ENCODE measurements at regions not wholly inside any gene's neighbourhood (a gene's known extent, or its start where the extent isn't known, plus 50 kb on each side); places are given as distances from the start of the nearest gene placed in this dataset.

GRCh38 chr5:167895899-167896659, 395.4 kb upstream of the WWC1 start:
- TF ChIP-seq CBFB (CRISPR knock-in tag; IDR thresholded peaks at IDR 0.05) (no peak), FUBP1 (CRISPR knock-in tag; IDR thresholded peaks at IDR 0.05; ENCODE audit: borderline replicate concordance) (no peak), CTCF (CRISPR knock-in tag; IDR thresholded peaks at IDR 0.05) (no peak), ZNF703 (CRISPR knock-in tag; IDR thresholded peaks at IDR 0.05; ENCODE audit: borderline replicate concordance) (no peak), MAFF (IDR thresholded peaks at IDR 0.05; ENCODE audit: low read depth, low read length) (no peak), NFIB (CRISPR knock-in tag; IDR thresholded peaks at IDR 0.05; ENCODE audit: borderline replicate concordance) (no peak), ZNF713 (CRISPR knock-in tag; IDR thresholded peaks at IDR 0.05) (no peak), SMARCC2 (IDR thresholded peaks at IDR 0.05) (no peak), TCF7 (IDR thresholded peaks at IDR 0.05; ENCODE audit: low read depth) (no peak), TAF15 (IDR thresholded peaks at IDR 0.05; ENCODE audit: low read depth, low read length, poor library complexity, severe bottlenecking) (no peak), ZNF510 (CRISPR knock-in tag; IDR thresholded peaks at IDR 0.05; ENCODE audit: low read depth) (no peak)
